NK-92 (cell line): ENCODE measurements at regions not wholly inside any gene's neighbourhood (a gene's known extent, or its start where the extent isn't known, plus 50 kb on each side); places are given as distances from the start of the nearest gene placed in this dataset.
"Not testable (repeated sequence)": the region's sequence is repeated elsewhere in the genome, so short reads cannot be mapped to it uniquely, and the experiment has no call there.

Experiments used
- DNase-seq: peaks from one replicate; lab custom pipeline; 2025; ENCODE audit not compliant: unreplicated experiment; lab: John Stamatoyannopoulos, UW

GRCh38 chr19:28351321-28351720 is 861.6 kb downstream of the UQCRFS1 start:
- not testable (repeated sequence) for DNase-seq

DNA sequence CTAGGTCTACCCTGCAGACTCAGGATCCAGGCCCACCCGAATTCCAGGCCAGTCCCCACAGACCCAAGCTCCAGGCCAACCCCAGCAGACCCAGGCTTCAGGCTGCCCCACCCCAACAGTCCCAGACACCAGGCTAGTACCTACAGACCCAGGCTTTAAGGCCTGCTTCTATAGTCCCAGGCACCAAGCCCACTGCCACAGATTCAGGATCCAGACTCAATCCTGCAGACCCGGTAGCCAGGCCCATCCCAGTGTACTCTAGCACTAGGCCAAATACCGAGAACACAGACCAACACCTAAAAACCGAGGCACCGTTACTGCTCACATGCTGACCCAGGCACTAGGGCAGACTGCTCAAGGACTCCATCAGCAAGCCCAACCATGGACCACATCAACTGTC is 862.3 kb downstream of the UQCRFS1 start:
- DNase-seq, result no peak

DNA sequence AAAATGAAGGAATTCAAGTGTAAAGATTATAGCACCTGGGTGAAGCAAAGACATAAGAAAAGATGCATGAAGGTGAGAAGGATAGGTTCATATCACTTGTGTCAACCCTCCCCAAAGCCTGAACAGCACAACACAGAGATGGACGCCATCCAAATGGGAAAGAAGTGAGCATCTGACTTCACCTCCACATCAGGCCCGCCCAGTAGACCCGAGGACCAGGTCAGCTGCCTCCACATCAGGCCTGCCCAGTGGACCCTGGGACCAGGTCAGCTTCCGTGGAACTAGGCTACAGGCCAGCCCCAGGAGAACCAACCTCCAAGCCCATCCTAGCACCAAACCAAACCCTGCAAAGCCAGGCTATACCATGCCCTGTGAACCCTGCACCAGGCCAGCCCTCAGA is 862.9 kb downstream of the UQCRFS1 start:
- no peak for DNase-seq

DNA sequence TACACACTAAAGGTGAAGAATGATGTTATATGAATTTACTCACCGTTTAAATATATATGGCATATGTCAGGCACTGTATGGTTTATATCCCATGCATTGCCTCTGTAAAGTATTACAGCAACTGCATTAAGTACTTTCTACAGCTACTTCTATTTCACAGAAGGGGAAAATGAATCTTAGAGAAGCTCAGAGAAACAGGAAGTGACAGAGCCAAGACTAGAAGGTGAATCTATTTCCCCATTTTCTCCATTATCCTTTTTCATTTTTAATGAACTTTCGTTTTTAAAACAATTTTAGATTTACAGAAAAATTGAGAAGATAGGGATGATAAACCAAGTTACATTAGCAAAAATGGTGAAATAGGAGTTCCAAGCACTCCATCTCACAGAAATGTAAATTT is 863.3 kb downstream of the UQCRFS1 start:
- DNase-seq, result no peak

DNA sequence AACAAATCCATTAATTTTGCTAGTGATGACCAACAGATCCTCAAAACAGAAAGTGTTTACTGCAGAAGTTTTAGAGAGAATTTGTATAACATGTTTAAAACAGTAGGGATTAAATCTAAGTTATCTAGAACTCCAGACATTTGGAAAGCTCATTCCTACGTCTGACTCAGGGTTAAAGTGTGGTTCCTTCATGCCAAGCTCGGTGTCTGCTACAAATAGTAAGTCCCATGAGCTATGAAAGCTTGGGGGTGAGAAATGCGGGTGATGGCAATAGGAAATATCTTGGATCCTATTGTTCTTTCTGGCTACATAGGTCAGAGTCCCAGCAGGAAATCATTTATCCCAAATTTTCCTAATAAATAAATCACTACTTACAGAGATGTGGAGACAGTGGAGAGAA is 867.1 kb downstream of the UQCRFS1 start:
- no peak for DNase-seq

GRCh38 chr19:28341810-28342350 is 871.1 kb downstream of the UQCRFS1 start:
- DNase-seq, result no peak

DNA sequence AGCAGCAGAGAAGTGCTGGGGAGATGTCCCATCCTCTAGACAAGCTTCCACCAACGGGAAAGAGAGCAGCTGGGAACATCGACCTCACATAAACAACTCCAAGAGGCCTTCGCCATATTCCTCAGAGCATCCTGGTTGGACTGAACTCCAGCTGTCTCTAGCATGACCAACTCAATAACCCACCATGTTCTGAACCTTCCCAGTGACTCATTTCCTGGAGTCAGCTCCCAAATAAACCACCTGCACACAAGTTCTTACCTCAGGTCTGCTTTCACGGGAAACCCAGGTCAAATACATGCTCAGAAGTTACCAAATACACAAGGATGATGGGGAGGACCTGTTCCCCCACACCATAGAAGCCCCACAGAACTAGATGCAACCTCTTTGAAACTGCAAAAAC is 878.5 kb downstream of the UQCRFS1 start:
- no peak for DNase-seq

DNA sequence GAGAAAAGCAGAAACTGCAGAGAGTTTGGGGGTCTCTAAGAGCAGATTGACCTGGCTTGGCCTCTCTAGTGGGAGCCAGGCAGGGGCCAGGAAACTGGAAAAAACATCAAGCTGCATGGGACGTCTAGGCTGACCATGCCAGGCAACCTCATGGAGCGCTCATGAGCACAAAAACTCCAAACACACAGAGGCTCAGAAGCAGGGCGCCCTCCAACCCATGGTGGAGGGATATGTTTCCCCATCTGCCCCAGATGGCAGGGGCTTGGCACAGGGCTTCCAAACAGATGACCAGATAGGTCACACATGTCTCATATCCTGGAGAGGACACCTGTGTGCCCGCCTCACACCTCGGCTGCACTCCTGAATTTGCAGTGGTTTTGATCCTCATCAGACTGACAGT is 879.0 kb downstream of the UQCRFS1 start:
- no peak for DNase-seq

- no peak for DNase-seq
Observed at GRCh38 chr19:28332886-28333285, 880.1 kb downstream of the UQCRFS1 start.

- DNase-seq, result no peak
Observed at GRCh38 chr19:28332351-28332750, 880.6 kb downstream of the UQCRFS1 start.

GRCh38 chr19:28331596-28331995 is 881.4 kb downstream of the UQCRFS1 start:
- no peak for DNase-seq

DNA sequence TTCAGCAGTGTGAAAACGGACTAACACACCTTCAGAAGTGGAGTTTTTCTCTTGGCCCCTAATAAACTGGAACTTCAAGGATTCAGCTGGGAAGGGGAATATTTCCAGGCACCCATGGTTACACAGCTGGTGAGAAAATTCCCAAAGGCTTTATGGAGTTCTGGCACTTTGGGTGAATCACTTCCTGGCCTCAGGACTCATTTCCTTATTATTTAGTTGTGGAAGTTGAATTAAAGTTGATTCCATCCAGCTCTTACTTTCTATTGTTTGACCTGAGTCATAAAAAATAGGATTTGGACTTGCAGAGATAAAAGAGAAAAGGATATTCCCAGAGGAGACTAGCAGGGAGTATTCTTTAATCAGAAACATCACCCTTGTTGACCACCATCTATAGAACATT is 882.1 kb downstream of the UQCRFS1 start:
- DNase-seq, result no peak

DNA sequence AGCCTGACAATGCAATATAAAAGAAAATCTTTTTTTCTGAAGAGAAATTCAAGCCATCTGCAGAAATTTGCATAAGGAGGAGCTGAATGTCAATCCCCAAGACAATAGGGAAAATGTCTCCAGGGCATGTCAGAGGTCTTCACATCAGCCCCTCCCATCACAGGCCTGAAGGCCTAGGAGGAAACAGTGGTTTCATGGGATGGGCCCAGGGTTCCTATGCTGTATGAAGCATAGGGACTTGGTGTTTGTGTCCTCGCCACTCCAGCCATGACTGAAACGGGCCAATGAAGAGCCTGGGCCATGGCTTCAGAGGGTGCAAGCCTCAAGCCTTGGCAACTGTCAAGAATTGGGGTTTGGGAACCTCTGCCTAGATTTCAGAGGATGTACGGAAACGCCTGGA is 883.5 kb downstream of the UQCRFS1 start:
- no peak for DNase-seq

GRCh38 chr19:28327905-28328304 is 885.0 kb downstream of the UQCRFS1 start:
- no peak for DNase-seq

DNA sequence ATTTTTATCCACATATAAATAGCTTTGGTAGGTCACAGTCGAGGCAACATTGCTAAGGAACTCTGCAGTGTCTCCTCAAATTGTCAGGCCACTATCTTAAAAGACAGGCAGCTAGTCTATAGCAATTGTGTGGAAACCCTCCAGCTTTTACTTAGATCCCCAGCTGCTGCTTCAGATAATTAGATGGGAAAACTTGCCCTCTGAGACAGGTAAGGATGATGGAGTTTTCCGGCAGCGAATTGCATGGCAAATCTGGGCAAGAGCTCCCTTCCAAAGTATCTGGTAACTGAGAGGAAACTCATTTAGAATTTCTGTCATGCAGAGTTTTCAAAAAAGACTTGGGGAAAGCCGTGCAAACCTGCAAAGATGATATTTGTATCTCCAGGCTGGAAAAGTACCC is 886.2 kb downstream of the UQCRFS1 start:
- no peak for DNase-seq

DNA sequence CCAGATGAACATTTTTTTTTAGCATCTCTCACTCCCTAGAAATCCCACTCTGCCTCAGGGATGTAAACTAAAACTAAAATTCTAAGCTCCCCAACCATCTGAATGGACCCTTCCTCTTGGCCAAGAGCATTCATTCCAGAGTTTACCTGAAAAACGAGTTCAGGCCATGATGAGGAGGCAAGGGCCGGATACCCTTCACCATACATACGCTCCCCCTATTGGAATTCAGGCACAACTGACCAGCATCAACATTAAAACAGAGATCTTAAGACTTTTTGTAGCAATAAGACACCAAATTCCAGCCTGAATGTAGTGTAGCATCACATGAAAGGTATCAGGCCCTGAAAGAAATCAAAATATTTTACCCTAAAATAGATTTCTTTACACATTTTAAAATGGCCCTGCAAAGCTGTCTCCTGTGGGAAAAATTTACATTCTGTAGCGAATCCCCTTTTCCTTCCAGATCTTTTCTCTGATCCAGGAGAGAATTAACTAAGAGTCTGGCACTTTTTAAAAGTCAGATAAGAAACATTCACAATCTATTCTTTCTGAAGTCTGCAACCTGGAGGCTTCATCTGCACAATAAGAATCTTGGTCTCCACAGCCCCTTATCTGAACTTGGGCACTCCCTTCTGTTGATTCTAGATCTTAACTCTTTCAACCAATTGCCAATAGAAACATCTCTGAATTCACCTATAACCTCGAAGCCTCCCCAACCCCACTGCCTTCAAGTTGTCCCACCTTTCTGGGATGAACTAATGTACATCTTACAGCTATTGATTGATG is 888.5 kb downstream of the UQCRFS1 start:
- DNase-seq, result no peak

DNA sequence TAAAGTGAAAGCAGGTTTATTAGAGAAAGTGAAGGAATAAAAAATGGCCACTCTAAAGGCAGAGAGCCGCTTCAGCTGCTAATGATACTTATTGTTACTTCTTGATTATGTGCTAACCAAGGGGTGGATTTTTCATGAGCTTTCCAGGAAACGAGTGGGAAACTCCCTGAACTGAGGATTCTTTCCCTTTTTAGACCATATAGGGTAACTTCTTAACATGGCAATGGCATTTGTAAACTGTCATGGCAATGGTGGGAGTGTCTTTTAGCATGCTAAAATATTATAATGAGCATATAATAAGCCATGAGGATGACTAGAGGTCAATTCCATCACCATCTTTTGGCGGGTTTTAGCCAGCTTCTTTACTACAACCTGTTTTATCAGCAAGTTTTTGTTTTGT is 890.0 kb downstream of the UQCRFS1 start:
- no peak for DNase-seq

GRCh38 chr19:28322491-28322890 is 890.5 kb downstream of the UQCRFS1 start:
- DNase-seq, result no peak

- no peak for DNase-seq
Observed at GRCh38 chr19:28319918-28320317, 893.0 kb downstream of the UQCRFS1 start.

DNA sequence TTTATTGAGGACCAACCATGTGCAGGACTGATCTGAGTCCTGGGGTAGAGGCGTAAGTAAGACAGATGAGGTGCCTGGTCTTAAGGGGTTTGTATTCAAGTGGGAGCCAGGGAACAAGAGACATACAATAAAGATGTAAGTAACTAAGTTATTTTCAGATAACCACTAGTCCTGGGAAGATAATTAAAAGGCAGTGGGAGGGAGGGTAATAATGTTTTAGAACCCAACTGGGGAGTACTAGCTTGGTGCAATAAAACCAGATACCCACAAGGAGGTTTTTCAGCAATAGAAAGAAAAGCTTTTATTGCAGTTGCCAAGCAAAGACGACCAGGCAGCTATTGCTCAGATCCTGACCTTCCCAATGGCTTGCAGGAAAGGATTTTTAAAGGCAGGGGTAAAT is 893.7 kb downstream of the UQCRFS1 start:
- no peak for DNase-seq

- DNase-seq, result no peak
Observed at GRCh38 chr19:28318469-28319179, 894.3 kb downstream of the UQCRFS1 start.

- no peak for DNase-seq
Observed at GRCh38 chr19:28316464-28316863, 896.5 kb downstream of the UQCRFS1 start.
